Lung (tissue), 11 donors: ENCODE measurements at regions not wholly inside any gene's neighbourhood (a gene's known extent, or its start where the extent isn't known, plus 50 kb on each side); places are given as distances from the start of the nearest gene placed in this dataset.
A peak's percentile ranks its signal among the peaks of the same experiment; 100 is the strongest.
"Not testable (repeated sequence)": the region's sequence is repeated elsewhere in the genome, so short reads cannot be mapped to it uniquely, and the experiment has no call there.

Experiments used
- ATAC-seq: fragments of 200-7000 bp; cut with Tn5 transposase; one replicate; pipeline ENCODE4 v1.9.1; 2020; ENCODE audit warnings: moderate number of reproducible peaks; ENCODE audit not compliant: insufficient read depth, low FRiP score
- DNase-seq, 3 donors: peaks; one replicate each; pipeline ENCODE4 v3.0.0-alpha.2; 2013 to 2017
- H3K27ac ChIP-seq, 2 donors: one replicate each; pipeline ENCODE4 v1.5.1; 2013; ENCODE audit warnings: mild to moderate bottlenecking in 2 of 2, moderate library complexity in 2 of 2, control low read depth in 1 of 2, inconsistent platforms in 1 of 2, low read depth in 1 of 2, low read length in 1 of 2
- H3K27me3 ChIP-seq, 3 donors: one replicate each; pipeline ENCODE4 v1.5.1; 2013; ENCODE audit warnings: low read length in 2 of 3; ENCODE audit not compliant: control insufficient read depth in 3 of 3, insufficient read depth in 3 of 3
- H3K36me3 ChIP-seq, 4 donors: one replicate each; pipeline ENCODE4 v1.5.1; 2013; ENCODE audit warnings: low read length in 4 of 4, mild to moderate bottlenecking in 1 of 4, moderate library complexity in 1 of 4; ENCODE audit not compliant: control insufficient read depth in 4 of 4, insufficient read depth in 4 of 4
- H3K4me1 ChIP-seq, 5 donors: one replicate each; pipeline ENCODE4 v1.5.1; 2013; ENCODE audit warnings: low read length in 5 of 5, mild to moderate bottlenecking in 2 of 5, moderate library complexity in 1 of 5; ENCODE audit not compliant: control insufficient read depth in 5 of 5, insufficient read depth in 5 of 5
- H3K4me3 ChIP-seq: one replicate; pipeline ENCODE4 v1.5.1; 2013; ENCODE audit warnings: mild to moderate bottlenecking, control low read depth, moderate library complexity
- H3K9ac ChIP-seq, 2 donors: one replicate each; pipeline ENCODE4 v1.5.1; 2013; ENCODE audit warnings: low read length in 2 of 2, control low read depth in 1 of 2; ENCODE audit not compliant: insufficient read depth in 1 of 2
- H3K9me3 ChIP-seq, 4 donors: one replicate each; pipeline ENCODE4 v1.5.1; 2013; ENCODE audit warnings: low read length in 3 of 4, mild to moderate bottlenecking in 1 of 4, moderate library complexity in 1 of 4; ENCODE audit not compliant: control insufficient read depth in 4 of 4, insufficient read depth in 3 of 4
- CTCF ChIP-seq: IDR thresholded peaks from 2 replicates; pipeline ENCODE4 v1.5.1; 2012; ENCODE audit warnings: mild to moderate bottlenecking; ENCODE audit errors: control extremely low read depth, extremely low read depth
- WGBS, 2 donors: extraction: QIAGEN DNeasy Blood & Tissue Kit; methylation state at CpG; one replicate each; pipeline ENCODE4 v1.1.7; 2013; 5-methylcytosine and 5-hydroxymethylcytosine counted together
- donor health status: control.
- donor health status: control.
- donor health status: Bipolar disorder and iron deficiency.
- donor health status: healthy.
- donor health status: DM: yes; HTN: yes; CAD: no.

DNA sequence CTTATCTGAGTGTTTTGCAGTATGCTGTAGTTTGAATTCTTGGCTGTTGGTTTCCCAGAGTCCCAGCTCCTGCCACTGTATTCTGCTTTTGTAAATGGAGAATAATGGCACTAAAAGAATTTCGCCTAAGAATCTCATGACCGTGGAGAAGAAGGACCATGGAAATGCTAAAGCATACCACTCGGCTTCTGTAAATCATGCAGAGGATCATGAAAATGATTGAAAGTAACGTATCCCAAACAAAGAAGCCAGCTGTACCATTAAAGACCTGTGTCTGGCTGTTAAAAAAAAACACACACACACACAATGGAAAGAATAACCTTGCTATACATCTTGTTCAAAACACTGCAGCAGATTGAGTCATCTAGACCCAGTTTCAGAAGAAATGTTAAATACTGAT is 287.9 kb downstream of the ZNF326 start:
- Histone ChIP-seq H3K4me3 (no peak overlapping the region), H3K4me1 (peaks cover 0 to 13% (median 0%) of the 10 kb centered on the region in 5 donors), H3K9ac (no peak overlapping the region), H3K27me3 (no peaks in the 10 kb centered on the region), H3K36me3 (no peaks in the 10 kb centered on the region), H3K9me3 (peaks cover 0 to 1% (median 0%) of the 10 kb centered on the region in 4 donors), H3K27ac (no peak overlapping the region)
- 74 to 87% methylated on average over 4 of the region's 4 CpGs for WGBS, 2 donors
- ATAC-seq (no peak), DNase-seq (peak in 1 of 3 donors; percentile 10)
- no peak for TF ChIP-seq CTCF

GRCh38 chr1:90281886-90282285 is 287.0 kb downstream of the ZNF326 start:
- not testable (repeated sequence) for H3K27me3 ChIP-seq, H3K9me3 ChIP-seq, H3K4me3 ChIP-seq, ATAC-seq, H3K27ac ChIP-seq, H3K36me3 ChIP-seq, H3K9ac ChIP-seq
- peak in 2 of 3 donors; percentile 12 to 25 for DNase-seq
- peaks cover 0 to 13% (median 0%) of the 10 kb centered on the region in 5 donors for H3K4me1 ChIP-seq
- WGBS, 2 donors, result 71 to 73% methylated on average over 1 of the region's 1 CpG

- no peaks in the 10 kb centered on the region for H3K27me3 ChIP-seq
- DNase-seq, result no peak
- no peak overlapping the region for H3K9ac ChIP-seq
- no peak overlapping the region for H3K27ac ChIP-seq
- H3K36me3 ChIP-seq, result no peaks in the 10 kb centered on the region
- ATAC-seq, result no peak
- H3K4me3 ChIP-seq, result no peak overlapping the region
- peaks cover 0 to 3% (median 0%) of the 10 kb centered on the region in 4 donors for H3K9me3 ChIP-seq
- H3K4me1 ChIP-seq, result peaks cover 0 to 4% (median 0%) of the 10 kb centered on the region in 5 donors
- no peak for TF ChIP-seq CTCF
Observed at GRCh38 chr1:90277270-90277669, 282.4 kb downstream of the ZNF326 start.

DNA sequence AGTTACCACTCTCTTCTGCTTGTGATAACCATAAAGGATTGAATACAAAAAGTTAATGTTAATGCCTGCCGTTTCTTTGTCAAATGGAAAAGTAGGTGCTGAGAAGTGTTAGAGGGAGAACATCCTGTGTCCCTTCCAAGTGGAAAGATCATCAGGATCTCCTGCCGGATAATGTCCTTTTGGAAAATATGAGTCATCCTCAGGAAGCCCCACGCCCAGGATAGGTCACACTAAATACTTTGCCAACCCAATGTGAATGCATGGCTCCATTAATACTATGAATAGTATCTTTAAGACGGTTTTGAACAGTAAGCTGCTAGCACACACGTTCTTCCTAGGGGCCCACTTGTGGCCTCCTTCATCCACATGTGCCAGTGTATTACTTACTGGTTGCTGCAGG is 279.5 kb downstream of the ZNF326 start:
- no peak for ATAC-seq
- WGBS, 2 donors, result 66 to 67% methylated on average over 5 of the region's 5 CpGs
- H3K36me3 ChIP-seq, result no peaks in the 10 kb centered on the region
- no peak overlapping the region for H3K9ac ChIP-seq
- H3K9me3 ChIP-seq, result peaks cover 0 to 2% (median 0%) of the 10 kb centered on the region in 4 donors
- H3K4me1 ChIP-seq, result no peaks in the 10 kb centered on the region
- no peak for TF ChIP-seq CTCF
- H3K27ac ChIP-seq, result peak overlapping the region in 1 of 2 donors; percentile 53
- no peak for DNase-seq
- no peak overlapping the region for H3K4me3 ChIP-seq
- no peaks in the 10 kb centered on the region for H3K27me3 ChIP-seq
